Psoas muscle (tissue), 7 donors: ENCODE measurements at regions not wholly inside any gene's neighbourhood (a gene's known extent, or its start where the extent isn't known, plus 50 kb on each side); places are given as distances from the start of the nearest gene placed in this dataset.

ENCODE experiments used
- ATAC-seq, 4 donors: fragments of 200-7000 bp; cut with Tn5 transposase; one replicate each; pipeline ENCODE4 v1.9.1; 2020; ENCODE audit warnings: moderate library complexity in 3 of 4, mild to moderate bottlenecking in 2 of 4
- DNase-seq, 2 donors: peaks; one replicate each; pipeline ENCODE4 v3.0.0-alpha.2; 2020
- H3K27ac ChIP-seq: fragments of 200-600 bp; one replicate; pipeline ENCODE4 v1.8.0; 2022
- H3K27me3 ChIP-seq, 3 donors: fragments of 200-600 bp in 1 of 3; one replicate each; pipeline versions ENCODE4 v1.6.1 to v1.8.0; 2013 to 2022; ENCODE audit warnings: low read length in 2 of 3, mild to moderate bottlenecking in 2 of 3, moderate library complexity in 1 of 3; ENCODE audit not compliant: insufficient read depth in 3 of 3
- H3K36me3 ChIP-seq, 2 donors: fragments of 200-600 bp in 1 of 2; one replicate each; pipeline versions ENCODE4 v1.6.1 to v1.8.0; 2013 to 2022; ENCODE audit warnings: low read depth in 1 of 2, mild to moderate bottlenecking in 1 of 2, moderate library complexity in 1 of 2; ENCODE audit not compliant: insufficient read depth in 1 of 2
- H3K4me1 ChIP-seq: fragments of 200-600 bp; one replicate; pipeline ENCODE4 v1.8.0; 2022
- H3K4me3 ChIP-seq: fragments of 200-600 bp; one replicate; pipeline ENCODE4 v1.8.0; 2022; ENCODE audit warnings: mild to moderate bottlenecking
- H3K9me3 ChIP-seq: fragments of 200-600 bp; one replicate; pipeline ENCODE4 v1.8.0; 2022
- WGBS, 3 donors: extraction: QIAGEN DNeasy Blood & Tissue Kit; methylation state at CpG; one replicate each; pipeline versions ENCODE4 v1.1.6 to v1.1.7; 2013; 5-methylcytosine and 5-hydroxymethylcytosine counted together
- intact Hi-C, 2 donors: fragments of 100-400 bp; cut with DNase I; formaldehyde crosslinking; loops; one replicate each; pipeline versions ENCODE4 v1.11.0 to v1.14.2; 2022
- TF ChIP-seq, protein P1 (sequence below): fragments of 200-600 bp; IDR thresholded peaks from one replicate; pipeline ENCODE4 v1.8.0; 2022; ENCODE audit warnings: antibody characterized with exemption
- donor health status: healthy with polysubstance abuse.
- donor health status: DM: no; HTN: no; CAD: no; lungs with moderate emphysema.
- donor health status: Bipolar disorder and iron deficiency.
- donor health status: healthy.
- donor health status: DM: yes; HTN: yes; CAD: no.
- donor health status: DM: no; HTN: no; CAD: no.
- donor health status: DM: yes; HTN: yes; CAD: no.

DNA sequence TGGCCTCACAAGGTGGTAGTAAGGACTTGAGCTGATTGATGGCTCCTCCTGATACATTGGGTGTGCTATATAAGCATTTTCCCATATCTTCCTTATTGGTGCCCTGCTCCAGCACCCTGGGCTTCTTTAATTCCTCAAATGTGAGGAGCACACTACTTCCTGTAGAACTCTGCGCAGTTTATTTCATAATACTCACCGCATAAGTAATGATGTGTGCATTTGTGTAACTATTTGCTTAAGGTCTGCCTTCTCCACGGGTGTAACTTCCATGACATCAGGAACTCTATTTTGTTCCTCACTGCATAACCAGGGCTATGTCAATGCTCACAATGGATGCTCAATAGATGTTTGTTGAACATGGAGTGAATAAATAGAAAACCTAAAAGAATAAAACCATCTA is 392.2 kb downstream of the SEC23A start:
- 64 to 82% (median 68%) methylated on average over 3 of the region's 3 CpGs for WGBS, 3 donors
- DNase-seq = no peak
- no peaks in the 10 kb centered on the region for H3K27me3 ChIP-seq
- H3K4me1 ChIP-seq = no peaks in the 10 kb centered on the region
- H3K27ac ChIP-seq = no peak overlapping the region
- H3K36me3 ChIP-seq = no peaks in the 10 kb centered on the region
- TF ChIP-seq, protein P1, sequence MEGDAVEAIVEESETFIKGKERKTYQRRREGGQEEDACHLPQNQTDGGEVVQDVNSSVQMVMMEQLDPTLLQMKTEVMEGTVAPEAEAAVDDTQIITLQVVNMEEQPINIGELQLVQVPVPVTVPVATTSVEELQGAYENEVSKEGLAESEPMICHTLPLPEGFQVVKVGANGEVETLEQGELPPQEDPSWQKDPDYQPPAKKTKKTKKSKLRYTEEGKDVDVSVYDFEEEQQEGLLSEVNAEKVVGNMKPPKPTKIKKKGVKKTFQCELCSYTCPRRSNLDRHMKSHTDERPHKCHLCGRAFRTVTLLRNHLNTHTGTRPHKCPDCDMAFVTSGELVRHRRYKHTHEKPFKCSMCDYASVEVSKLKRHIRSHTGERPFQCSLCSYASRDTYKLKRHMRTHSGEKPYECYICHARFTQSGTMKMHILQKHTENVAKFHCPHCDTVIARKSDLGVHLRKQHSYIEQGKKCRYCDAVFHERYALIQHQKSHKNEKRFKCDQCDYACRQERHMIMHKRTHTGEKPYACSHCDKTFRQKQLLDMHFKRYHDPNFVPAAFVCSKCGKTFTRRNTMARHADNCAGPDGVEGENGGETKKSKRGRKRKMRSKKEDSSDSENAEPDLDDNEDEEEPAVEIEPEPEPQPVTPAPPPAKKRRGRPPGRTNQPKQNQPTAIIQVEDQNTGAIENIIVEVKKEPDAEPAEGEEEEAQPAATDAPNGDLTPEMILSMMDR = no peak
- no peak for ATAC-seq
- no peaks in the 10 kb centered on the region for H3K9me3 ChIP-seq
- no peak overlapping the region for H3K4me3 ChIP-seq
- intact Hi-C loops = no loop called here

DNA sequence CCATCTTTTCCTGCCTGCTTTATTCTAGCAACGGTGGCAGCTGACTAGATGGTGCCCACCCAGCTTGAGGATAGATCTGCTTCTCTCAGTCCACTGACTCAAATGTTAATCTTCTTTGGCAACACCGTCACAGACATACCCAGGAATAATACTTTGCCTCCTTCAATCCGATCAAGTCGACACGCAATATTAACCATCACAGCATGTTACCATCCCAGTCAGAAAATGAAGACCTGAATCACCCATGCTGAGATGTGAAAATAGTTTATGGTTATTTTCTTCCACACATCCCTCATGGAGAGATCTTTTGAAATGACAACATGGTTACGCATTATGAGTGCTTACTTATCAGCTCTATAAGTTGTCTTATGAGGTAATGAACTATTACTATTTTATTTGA is 392.8 kb downstream of the SEC23A start:
- TF ChIP-seq, protein P1 = no peak
- Histone ChIP-seq H3K27ac (no peak overlapping the region), H3K9me3 (no peaks in the 10 kb centered on the region), H3K27me3 (no peaks in the 10 kb centered on the region), H3K36me3 (no peaks in the 10 kb centered on the region), H3K4me3 (no peak overlapping the region), H3K4me1 (no peaks in the 10 kb centered on the region)
- intact Hi-C loops = no loop called here
- no peak for DNase-seq
- no peak for ATAC-seq
- WGBS, 3 donors = 83 to 90% (median 89%) methylated on average over 6 of the region's 6 CpGs

DNA sequence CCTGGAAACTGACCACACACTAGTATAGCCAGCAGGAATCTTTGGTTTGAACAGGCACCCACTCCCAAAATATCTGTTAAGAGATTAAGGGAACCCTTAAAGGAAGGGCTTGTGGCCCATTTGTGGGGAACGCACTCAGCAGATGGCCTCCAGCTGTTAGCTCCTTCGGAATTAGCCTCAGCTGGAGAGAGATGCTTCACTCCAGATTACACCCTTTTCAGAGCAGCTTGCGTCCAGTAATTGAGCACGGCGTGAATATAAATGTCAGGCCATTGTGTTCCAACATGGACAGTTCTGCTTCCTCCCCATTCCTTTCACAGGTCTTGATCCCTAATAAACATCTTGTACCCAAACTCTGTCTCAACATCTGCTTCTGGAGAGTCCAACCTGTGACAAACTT is 397.8 kb downstream of the SEC23A start:
- DNase-seq (no peak), ATAC-seq (no peak)
- TF ChIP-seq, protein P1 = no peak
- intact Hi-C loops = no loop called here
- WGBS, 3 donors = 38 to 56% (median 42%) methylated on average over 5 of the region's 5 CpGs
- Histone ChIP-seq H3K9me3 (no peaks in the 10 kb centered on the region), H3K36me3 (no peaks in the 10 kb centered on the region), H3K27ac (no peak overlapping the region), H3K27me3 (no peaks in the 10 kb centered on the region), H3K4me1 (no peaks in the 10 kb centered on the region), H3K4me3 (no peak overlapping the region)

DNA sequence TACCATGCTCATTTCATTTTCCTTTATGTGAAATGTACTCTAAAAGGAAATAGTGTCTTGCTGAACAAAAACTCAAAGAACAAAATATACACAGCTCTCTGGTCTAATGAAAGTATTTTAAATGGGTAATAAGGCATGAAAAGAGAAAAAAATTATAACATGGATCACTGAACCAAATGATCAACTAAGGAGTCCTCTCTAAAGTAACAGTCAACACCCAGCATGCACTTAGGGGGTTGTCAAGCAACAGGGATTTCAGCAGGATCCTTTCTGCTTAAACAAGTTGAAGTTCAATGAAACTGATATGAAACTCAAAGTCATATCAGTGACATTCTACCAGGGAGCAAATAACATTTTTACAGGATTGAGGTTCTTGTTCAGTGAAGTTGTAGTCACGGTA is 398.8 kb downstream of the SEC23A start:
- no peaks in the 10 kb centered on the region for H3K36me3 ChIP-seq
- no peak for DNase-seq
- H3K4me1 ChIP-seq = no peaks in the 10 kb centered on the region
- TF ChIP-seq, protein P1 = no peak
- H3K27ac ChIP-seq = no peak overlapping the region
- WGBS, 3 donors = 95 to 100% (median 97%) methylated on average over 1 of the region's 1 CpG
- intact Hi-C loops = no loop called here
- H3K27me3 ChIP-seq = no peaks in the 10 kb centered on the region
- ATAC-seq = no peak
- H3K9me3 ChIP-seq = no peaks in the 10 kb centered on the region
- no peak overlapping the region for H3K4me3 ChIP-seq

DNA sequence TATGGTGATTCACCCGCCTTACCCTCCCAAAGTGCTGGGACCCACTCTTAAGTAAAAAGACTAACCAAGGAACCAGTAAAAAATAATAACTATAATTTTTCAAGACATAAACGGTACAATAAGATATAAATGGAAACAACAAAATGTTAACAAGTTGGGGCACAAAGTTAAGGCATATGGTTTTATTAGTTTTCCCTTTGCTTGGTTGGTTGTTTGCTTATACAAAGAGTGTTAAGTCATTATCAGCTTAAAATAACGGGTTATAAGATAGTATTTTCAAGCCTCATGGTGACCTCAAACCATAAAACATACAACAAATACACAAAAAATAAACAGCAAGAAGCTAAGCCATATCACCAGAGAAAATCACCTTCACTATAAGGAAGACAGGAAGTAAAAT is 406.1 kb downstream of the SEC23A start:
- H3K27ac ChIP-seq = no peak overlapping the region
- no peaks in the 10 kb centered on the region for H3K27me3 ChIP-seq
- ATAC-seq (no peak), DNase-seq (no peak)
- WGBS, 3 donors = 58 to 90% (median 72%) methylated on average over 3 of the region's 3 CpGs
- intact Hi-C loops = no loop called here
- H3K4me3 ChIP-seq = no peak overlapping the region
- TF ChIP-seq, protein P1 = no peak
- no peaks in the 10 kb centered on the region for H3K36me3 ChIP-seq
- H3K9me3 ChIP-seq = peaks cover 12% of the 10 kb centered on the region
- H3K4me1 ChIP-seq = no peaks in the 10 kb centered on the region
